ENCODE measurements at regions not wholly inside any gene's neighbourhood (a gene's known extent, or its start where the extent isn't known, plus 50 kb on each side); places are given as distances from the start of the nearest gene placed in this dataset.

GRCh38 chr1:22368125-22368524 is 83.5 kb upstream of the ZBTB40 start:
- TF ChIP-seq POLR2A (IDR thresholded peaks at IDR 0.05) = no peak
- TF ChIP-seq CTCF (IDR thresholded peaks at IDR 0.05) = no peak
- TF ChIP-seq POLR2AphosphoS5 (IDR thresholded peaks at IDR 0.05) = no peak
